ENCODE measurements at regions not wholly inside any gene's neighbourhood (a gene's known extent, or its start where the extent isn't known, plus 50 kb on each side); places are given as distances from the start of the nearest gene placed in this dataset.
"Not testable (repeated sequence)": the region's sequence is repeated elsewhere in the genome, so short reads cannot be mapped to it uniquely, and the experiment has no call there.

- WGBS (ENCODE audit: insufficient coverage, low lambda C conversion rate): no CpG with 5 or more reads among the region's 16 CpGs
- not testable (repeated sequence) for H3K27me3 ChIP-seq (ENCODE audit: control insufficient read depth, insufficient read depth, low read length); H3K4me1 ChIP-seq (ENCODE audit: control insufficient read depth, insufficient read depth, low read length); H3K9me3 ChIP-seq (ENCODE audit: control insufficient read depth, low read depth, low read length); H3K27ac ChIP-seq (ENCODE audit: low read length); DNase-seq; H3K4me3 ChIP-seq (ENCODE audit: low read length); H3K36me3 ChIP-seq (ENCODE audit: control insufficient read depth, insufficient read depth, low read length)
Observed at GRCh38 chr20:29031262-29031982, 2226.0 kb upstream of the DEFB115 start.

DNA sequence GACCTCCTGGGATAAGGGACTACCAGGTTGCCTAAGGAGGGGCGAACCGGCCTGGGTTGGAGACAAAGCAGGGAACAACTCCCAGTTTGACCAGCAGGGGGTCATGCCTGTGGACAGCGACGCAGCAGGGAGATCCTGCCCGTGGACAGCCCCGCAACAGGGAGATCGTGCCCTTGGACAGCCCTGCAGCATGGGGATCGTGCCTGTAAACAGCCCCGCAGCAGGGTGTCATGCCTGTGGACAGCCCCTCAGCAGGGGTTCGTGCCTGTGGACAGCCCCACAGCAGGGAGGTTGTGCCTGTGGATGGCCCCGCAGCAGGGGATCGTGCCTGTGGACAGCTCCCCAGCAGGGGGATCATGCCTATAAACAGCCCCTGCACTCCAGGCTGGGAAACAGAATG, 2213.2 kb upstream of the DEFB115 start:
- no CpG with 5 or more reads among the region's 12 CpGs for WGBS (ENCODE audit: insufficient coverage, low lambda C conversion rate)
- H3K9me3 ChIP-seq (ENCODE audit: control insufficient read depth, low read depth, low read length); H3K27ac ChIP-seq (ENCODE audit: low read length): not testable (repeated sequence)

DNA sequence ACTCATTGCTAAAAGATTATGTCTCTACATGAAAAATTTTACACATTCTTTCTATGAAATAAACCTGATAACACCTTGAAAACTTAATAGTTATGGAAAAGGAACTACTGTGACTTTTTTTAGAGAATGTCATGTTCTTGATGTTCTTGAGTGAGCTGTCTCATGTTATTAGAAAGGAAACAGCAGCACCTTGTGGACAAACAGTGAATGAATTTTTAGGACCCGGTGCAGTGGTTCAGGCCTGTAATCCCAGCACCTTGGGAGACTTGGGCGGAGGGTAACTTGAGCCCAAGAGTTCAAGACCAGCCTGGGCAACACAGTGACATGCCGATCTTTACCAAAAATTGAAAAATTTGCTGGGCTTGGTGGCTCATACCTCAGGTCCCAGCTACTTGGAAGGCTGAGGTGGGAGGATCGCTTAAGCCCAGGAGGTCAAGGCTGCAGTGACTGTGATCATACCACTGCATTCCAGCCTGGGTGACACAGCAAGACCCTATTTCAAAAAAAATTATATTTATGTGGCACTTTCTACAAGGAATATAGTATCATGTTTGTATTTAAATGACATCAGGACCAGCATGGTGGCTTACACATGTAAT, 2207.4 kb upstream of the DEFB115 start:
- H3K4me3 ChIP-seq (ENCODE audit: low read length); H3K27ac ChIP-seq (ENCODE audit: low read length); DNase-seq; H3K27me3 ChIP-seq (ENCODE audit: control insufficient read depth, insufficient read depth, low read length); H3K4me1 ChIP-seq (ENCODE audit: control insufficient read depth, insufficient read depth, low read length); H3K36me3 ChIP-seq (ENCODE audit: control insufficient read depth, insufficient read depth, low read length); H3K9me3 ChIP-seq (ENCODE audit: control insufficient read depth, low read depth, low read length): not testable (repeated sequence)
- no CpG with 5 or more reads among the region's 4 CpGs for WGBS (ENCODE audit: insufficient coverage, low lambda C conversion rate)

More for the DNA sequence above, 2213.2 kb upstream of the DEFB115 start:
- H3K27me3 ChIP-seq (ENCODE audit: control insufficient read depth, insufficient read depth, low read length); H3K4me3 ChIP-seq (ENCODE audit: low read length); H3K4me1 ChIP-seq (ENCODE audit: control insufficient read depth, insufficient read depth, low read length); DNase-seq; H3K36me3 ChIP-seq (ENCODE audit: control insufficient read depth, insufficient read depth, low read length): not testable (repeated sequence)

- not testable (repeated sequence) for H3K27me3 ChIP-seq (ENCODE audit: control insufficient read depth, insufficient read depth, low read length); H3K27ac ChIP-seq (ENCODE audit: low read length)
Observed at GRCh38 chr20:29057866-29058484, 2199.5 kb upstream of the DEFB115 start.

GRCh38 chr20:29062451-29062850, 2195.0 kb upstream of the DEFB115 start:
- not testable (repeated sequence) for H3K27ac ChIP-seq (ENCODE audit: low read length); H3K4me3 ChIP-seq (ENCODE audit: low read length); H3K9me3 ChIP-seq (ENCODE audit: control insufficient read depth, low read depth, low read length); DNase-seq; H3K27me3 ChIP-seq (ENCODE audit: control insufficient read depth, insufficient read depth, low read length); H3K4me1 ChIP-seq (ENCODE audit: control insufficient read depth, insufficient read depth, low read length); H3K36me3 ChIP-seq (ENCODE audit: control insufficient read depth, insufficient read depth, low read length)
- 80% methylated on average over 1 of the region's 11 CpGs for WGBS (ENCODE audit: insufficient coverage, low lambda C conversion rate)

More at GRCh38 chr20:29057866-29058484, 2199.5 kb upstream of the DEFB115 start:
- not testable (repeated sequence) for DNase-seq; H3K36me3 ChIP-seq (ENCODE audit: control insufficient read depth, insufficient read depth, low read length); H3K4me3 ChIP-seq (ENCODE audit: low read length); H3K9me3 ChIP-seq (ENCODE audit: control insufficient read depth, low read depth, low read length); H3K4me1 ChIP-seq (ENCODE audit: control insufficient read depth, insufficient read depth, low read length)
- 42% methylated on average over 3 of the region's 6 CpGs for WGBS (ENCODE audit: insufficient coverage, low lambda C conversion rate)

GRCh38 chr20:29066341-29066740, 2191.1 kb upstream of the DEFB115 start:
- not testable (repeated sequence) for H3K4me1 ChIP-seq (ENCODE audit: control insufficient read depth, insufficient read depth, low read length); H3K36me3 ChIP-seq (ENCODE audit: control insufficient read depth, insufficient read depth, low read length); H3K9me3 ChIP-seq (ENCODE audit: control insufficient read depth, low read depth, low read length); H3K4me3 ChIP-seq (ENCODE audit: low read length); H3K27me3 ChIP-seq (ENCODE audit: control insufficient read depth, insufficient read depth, low read length); H3K27ac ChIP-seq (ENCODE audit: low read length); DNase-seq
- 88% methylated on average over 1 of the region's 1 CpG for WGBS (ENCODE audit: insufficient coverage, low lambda C conversion rate)

- not testable (repeated sequence) for H3K27me3 ChIP-seq (ENCODE audit: control insufficient read depth, insufficient read depth, low read length); H3K36me3 ChIP-seq (ENCODE audit: control insufficient read depth, insufficient read depth, low read length); DNase-seq; H3K4me1 ChIP-seq (ENCODE audit: control insufficient read depth, insufficient read depth, low read length); H3K9me3 ChIP-seq (ENCODE audit: control insufficient read depth, low read depth, low read length); H3K27ac ChIP-seq (ENCODE audit: low read length); H3K4me3 ChIP-seq (ENCODE audit: low read length)
- WGBS (ENCODE audit: insufficient coverage, low lambda C conversion rate): 71% methylated on average over 6 of the region's 8 CpGs
Observed at GRCh38 chr20:29073640-29074039, 2183.8 kb upstream of the DEFB115 start.

DNA sequence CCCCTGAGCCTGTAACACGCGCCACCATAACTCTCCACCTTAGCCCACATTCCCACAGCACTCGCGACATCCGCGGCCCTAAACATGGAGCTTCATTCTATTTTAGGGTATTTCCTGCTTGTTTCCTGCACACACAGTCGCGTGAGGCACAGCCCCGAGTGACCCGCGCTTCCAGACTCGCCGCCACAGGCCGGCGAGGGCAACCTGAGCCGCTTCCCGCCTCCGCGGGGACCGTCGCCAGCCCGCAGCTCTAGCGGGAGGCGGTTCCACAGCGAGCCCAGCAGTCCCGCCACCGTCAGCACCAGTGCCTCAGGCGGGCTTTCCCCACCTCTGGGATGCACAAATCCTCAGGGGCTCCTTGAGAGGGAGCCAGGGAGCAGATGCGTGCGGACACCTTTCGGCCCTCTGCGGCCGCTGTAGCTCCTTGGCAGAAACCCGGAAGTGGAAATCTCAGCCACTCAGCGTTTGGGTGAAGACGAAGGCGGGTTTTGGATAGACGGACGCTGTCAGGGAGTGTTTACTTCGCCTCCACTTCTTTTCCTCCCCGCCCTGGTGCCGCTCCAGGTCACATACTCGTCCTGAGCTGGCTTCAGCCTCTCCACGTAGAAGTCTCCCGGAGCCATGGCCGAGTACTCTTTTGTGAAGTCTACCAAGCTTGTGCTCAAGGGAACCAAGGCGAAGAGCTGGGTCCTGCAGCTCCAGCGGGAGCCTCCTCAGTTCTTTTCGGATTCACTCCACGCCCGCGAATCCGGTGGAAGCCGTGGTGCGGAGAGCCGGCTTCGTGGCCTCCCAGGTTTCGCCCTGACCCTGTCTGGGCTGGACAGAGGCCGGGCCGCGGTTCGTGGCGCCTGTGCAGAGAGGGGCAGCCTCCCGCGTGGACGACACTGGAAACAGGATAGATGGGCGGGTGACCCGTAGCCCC, 2177.4 kb upstream of the DEFB115 start:
- Histone ChIP-seq H3K27ac (ENCODE audit: low read length) (no peak overlapping the region), H3K4me1 (ENCODE audit: control insufficient read depth, insufficient read depth, low read length) (no peaks in the 10 kb centered on the region), H3K27me3 (ENCODE audit: control insufficient read depth, insufficient read depth, low read length) (no peaks in the 10 kb centered on the region), H3K4me3 (ENCODE audit: low read length) (no peak overlapping the region), H3K36me3 (ENCODE audit: control insufficient read depth, insufficient read depth, low read length) (no peaks in the 10 kb centered on the region), H3K9me3 (ENCODE audit: control insufficient read depth, low read depth, low read length) (peaks cover 12% of the 10 kb centered on the region)
- peak in 1 of 2 donors; percentile 73 for DNase-seq
- no CpG with 5 or more reads among the region's 68 CpGs for WGBS (ENCODE audit: insufficient coverage, low lambda C conversion rate)

DNA sequence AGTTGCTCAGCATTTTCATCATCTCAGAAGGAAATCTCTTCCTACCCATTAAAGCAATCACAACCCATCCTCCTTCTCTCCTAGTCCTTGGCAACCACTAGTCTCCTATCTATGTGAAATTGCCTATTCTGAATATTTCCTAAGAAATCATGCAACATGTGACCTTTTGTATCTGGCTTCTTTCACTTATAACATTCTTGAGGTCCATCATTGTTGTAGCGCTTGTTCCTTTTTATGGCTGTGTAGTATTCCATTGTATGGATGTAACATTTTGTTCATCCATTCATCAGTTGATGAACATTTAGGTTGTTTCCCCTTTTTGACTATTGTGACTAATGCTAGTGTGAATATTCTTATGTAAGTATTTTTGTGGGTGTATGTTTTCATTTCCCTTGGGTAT, 2175.8 kb upstream of the DEFB115 start:
- H3K4me1 ChIP-seq (ENCODE audit: control insufficient read depth, insufficient read depth, low read length); H3K27me3 ChIP-seq (ENCODE audit: control insufficient read depth, insufficient read depth, low read length); H3K36me3 ChIP-seq (ENCODE audit: control insufficient read depth, insufficient read depth, low read length); H3K4me3 ChIP-seq (ENCODE audit: low read length); H3K27ac ChIP-seq (ENCODE audit: low read length); DNase-seq: not testable (repeated sequence)
- WGBS (ENCODE audit: insufficient coverage, low lambda C conversion rate): no CpG with 5 or more reads among the region's 1 CpG
- H3K9me3 ChIP-seq (ENCODE audit: control insufficient read depth, low read depth, low read length): peaks cover 16% of the 10 kb centered on the region

DNA sequence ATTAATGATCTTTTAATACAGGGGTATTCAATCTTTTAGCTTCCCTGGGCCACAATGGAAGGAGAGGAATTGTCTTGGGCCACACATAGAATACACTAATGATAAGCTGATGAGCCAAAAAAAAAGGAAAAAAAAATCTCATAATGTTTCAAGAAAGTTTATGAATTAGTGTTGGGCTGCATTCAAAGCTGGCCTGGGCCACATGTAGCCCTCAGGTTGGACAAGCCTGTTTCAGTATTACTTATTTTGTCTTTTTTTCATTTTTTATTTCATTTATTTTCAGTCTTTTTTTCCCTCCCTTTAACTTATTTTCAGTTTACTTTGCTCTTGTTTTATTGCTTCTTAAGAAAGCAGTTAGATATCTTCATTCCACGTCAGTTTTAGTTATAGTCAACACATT, 2171.8 kb upstream of the DEFB115 start:
- Histone ChIP-seq H3K4me1 (ENCODE audit: control insufficient read depth, insufficient read depth, low read length) (no peaks in the 10 kb centered on the region), H3K27ac (ENCODE audit: low read length) (no peak overlapping the region), H3K4me3 (ENCODE audit: low read length) (no peak overlapping the region), H3K9me3 (ENCODE audit: control insufficient read depth, low read depth, low read length) (peaks cover 6% of the 10 kb centered on the region), H3K27me3 (ENCODE audit: control insufficient read depth, insufficient read depth, low read length) (no peaks in the 10 kb centered on the region), H3K36me3 (ENCODE audit: control insufficient read depth, insufficient read depth, low read length) (no peaks in the 10 kb centered on the region)
- 13% methylated on average over 1 of the region's 1 CpG for WGBS (ENCODE audit: insufficient coverage, low lambda C conversion rate)
- DNase-seq: no peak
